Glutamatergic neuron (in vitro differentiated cells): ENCODE measurements at regions not wholly inside any gene's neighbourhood (a gene's known extent, or its start where the extent isn't known, plus 50 kb on each side); places are given as distances from the start of the nearest gene placed in this dataset.

Source experiments
- DNase-seq: peaks from one replicate; pipeline ENCODE4 v3.0.0; 2022
- H3K27ac Mint-ChIP-seq: one replicate; pipeline ENCODE4 v1.8.0; 2020; ENCODE audit warnings: mild to moderate bottlenecking, mixed read lengths, inconsistent platforms; ENCODE audit not compliant: unreplicated experiment
- H3K27me3 Mint-ChIP-seq: one replicate; pipeline ENCODE4 v1.8.0; 2020; ENCODE audit warnings: mild to moderate bottlenecking, moderate library complexity, mixed read lengths, inconsistent platforms; ENCODE audit not compliant: unreplicated experiment
- H3K36me3 Mint-ChIP-seq: one replicate; pipeline ENCODE4 v1.8.0; 2020; ENCODE audit warnings: mild to moderate bottlenecking, mixed read lengths, inconsistent platforms; ENCODE audit not compliant: unreplicated experiment
- H3K4me1 Mint-ChIP-seq: one replicate; pipeline ENCODE4 v1.8.0; 2020; ENCODE audit warnings: mild to moderate bottlenecking, low read depth, mixed read lengths, inconsistent platforms; ENCODE audit not compliant: unreplicated experiment
- H3K4me3 Mint-ChIP-seq: one replicate; pipeline ENCODE4 v1.8.0; 2020; ENCODE audit warnings: mild to moderate bottlenecking, mixed read lengths, inconsistent platforms; ENCODE audit not compliant: unreplicated experiment
- H3K9me3 Mint-ChIP-seq: one replicate; pipeline ENCODE4 v1.8.0; 2020; ENCODE audit warnings: mild to moderate bottlenecking, moderate library complexity, mixed read lengths, inconsistent platforms; ENCODE audit not compliant: unreplicated experiment
- CTCF ChIP-seq: fragments of 200-600 bp; sonication (generic); IDR thresholded peaks from one replicate; pipeline ENCODE4 v1.5.0; 2021; ENCODE audit not compliant: partially characterized antibody, unreplicated experiment

- no peak for DNase-seq
- no peak overlapping the region for H3K27ac Mint-ChIP-seq
These were observed 137.1 kb upstream of the KCNG1 start for GRCh38 chr20:51159981-51160380.

GRCh38 chr20:51159303-51159702 lies 136.4 kb upstream of the KCNG1 start:
- Mint-ChIP-seq H3K27ac (no peak overlapping the region), H3K4me3 (peak overlapping the region; percentile 61), H3K27me3 (peaks cover 15% of the 10 kb centered on the region), H3K36me3 (peaks cover 6% of the 10 kb centered on the region), H3K4me1 (peaks cover 26% of the 10 kb centered on the region), H3K9me3 (peaks cover 21% of the 10 kb centered on the region)
- DNase-seq: no peak
- TF ChIP-seq CTCF: no peak

More at GRCh38 chr20:51159981-51160380, 137.1 kb upstream of the KCNG1 start:
- peaks cover 10% of the 10 kb centered on the region for H3K27me3 Mint-ChIP-seq
- peaks cover 6% of the 10 kb centered on the region for H3K36me3 Mint-ChIP-seq
- TF ChIP-seq CTCF: no peak
- H3K9me3 Mint-ChIP-seq: peaks cover 14% of the 10 kb centered on the region
- H3K4me1 Mint-ChIP-seq: peaks cover 23% of the 10 kb centered on the region
- H3K4me3 Mint-ChIP-seq: no peak overlapping the region

- TF ChIP-seq CTCF: no peak
- H3K27me3 Mint-ChIP-seq: peaks cover 16% of the 10 kb centered on the region
- peaks cover 32% of the 10 kb centered on the region for H3K4me1 Mint-ChIP-seq
- no peak for DNase-seq
- no peak overlapping the region for H3K4me3 Mint-ChIP-seq
- H3K27ac Mint-ChIP-seq: no peak overlapping the region
- peaks cover 29% of the 10 kb centered on the region for H3K9me3 Mint-ChIP-seq
- peaks cover 6% of the 10 kb centered on the region for H3K36me3 Mint-ChIP-seq
These were observed 135.3 kb upstream of the KCNG1 start for GRCh38 chr20:51158226-51158625.

GRCh38 chr20:51156041-51156982 lies 133.4 kb upstream of the KCNG1 start:
- peaks cover 27% of the 10 kb centered on the region for H3K9me3 Mint-ChIP-seq
- peaks cover 16% of the 10 kb centered on the region for H3K27me3 Mint-ChIP-seq
- peak overlapping the region; percentile 84 for H3K27ac Mint-ChIP-seq
- H3K4me3 Mint-ChIP-seq: peak overlapping the region; percentile 47
- no peak for DNase-seq
- no peak for TF ChIP-seq CTCF
- peaks cover 32% of the 10 kb centered on the region for H3K4me1 Mint-ChIP-seq
- no peaks in the 10 kb centered on the region for H3K36me3 Mint-ChIP-seq
